CD4-positive, alpha-beta T cell (primary cell): ENCODE measurements at regions not wholly inside any gene's neighbourhood (a gene's known extent, or its start where the extent isn't known, plus 50 kb on each side); places are given as distances from the start of the nearest gene placed in this dataset.

Experiments used
- ATAC-seq: fragments of 200-7000 bp; cut with Tn5 transposase; one replicate; pipeline ENCODE4 v1.10.0; 2022; ENCODE audit warnings: mild to moderate bottlenecking; ENCODE audit not compliant: poor library complexity
- CTCF ChIA-PET: fragments of 350-600 bp; sonication (Branson Sonifier 250); formaldehyde crosslinking; loops from one replicate; lab custom pipeline; 2021; ENCODE audit warnings: antibody characterized with exemption, inconsistent platforms; lab: Charles Lee
- POLR2A ChIA-PET: fragments of 350-600 bp; sonication (Branson Sonifier 250); formaldehyde crosslinking; loops from one replicate; lab custom pipeline; 2021; ENCODE audit warnings: antibody characterized with exemption, inconsistent platforms; lab: Charles Lee
- DNase-seq, 14 experiments: peaks; one replicate each; pipeline ENCODE4 v3.0.0-alpha.2; 2013 to 2020; ENCODE audit warnings: mixed read lengths in 2 of 14
- H3K27ac ChIP-seq, 2 donors: one replicate each; pipeline versions ENCODE4 v1.5.1 to v1.7.0; 2013; ENCODE audit warnings: low read length in 2 of 2, low read depth in 1 of 2, mild to moderate bottlenecking in 1 of 2
- H3K27me3 ChIP-seq, 2 experiments: 1 replicate in 1 of 2; 2 replicates in 1 of 2; pipeline versions ENCODE4 v1.6.1 to v1.7.0; 2013; ENCODE audit warnings: low read length in 2 of 2, control low read depth in 1 of 2, mild to moderate bottlenecking in 1 of 2, moderate library complexity in 1 of 2; ENCODE audit not compliant: insufficient read depth in 2 of 2, control insufficient read depth in 1 of 2
- H3K36me3 ChIP-seq: one replicate; pipeline ENCODE4 v1.6.1; 2013; ENCODE audit warnings: low read length, control low read depth; ENCODE audit not compliant: insufficient read depth
- H3K4me1 ChIP-seq: one replicate; pipeline ENCODE4 v1.6.1; 2013; ENCODE audit warnings: low read length, control low read depth; ENCODE audit not compliant: insufficient read depth
- H3K4me3 ChIP-seq: one replicate; pipeline ENCODE4 v1.5.1; 2013; ENCODE audit warnings: mild to moderate bottlenecking, low read length, moderate library complexity
- H3K9me3 ChIP-seq, 2 experiments: 1 replicate in 1 of 2; 2 replicates in 1 of 2; pipeline versions ENCODE4 v1.6.1 to v1.7.0; 2013; ENCODE audit warnings: low read length in 2 of 2, mild to moderate bottlenecking in 2 of 2, control low read depth in 1 of 2, moderate library complexity in 1 of 2; ENCODE audit not compliant: control insufficient read depth in 1 of 2, insufficient read depth in 1 of 2
- H3K27ac Mint-ChIP-seq: one replicate; pipeline ENCODE4 v1.8.0; 2020; ENCODE audit warnings: mixed read lengths
- H3K27me3 Mint-ChIP-seq: one replicate; pipeline ENCODE4 v1.8.0; 2021; ENCODE audit warnings: mixed read lengths
- H3K36me3 Mint-ChIP-seq: one replicate; pipeline ENCODE4 v1.8.0; 2021; ENCODE audit warnings: low read depth, mixed read lengths
- H3K4me1 Mint-ChIP-seq: one replicate; pipeline ENCODE4 v1.8.0; 2021; ENCODE audit warnings: low read depth, mixed read lengths
- H3K4me3 Mint-ChIP-seq: one replicate; pipeline ENCODE4 v1.8.0; 2020; ENCODE audit warnings: mild to moderate bottlenecking, mixed read lengths
- H3K9me3 Mint-ChIP-seq: one replicate; pipeline ENCODE4 v1.8.0; 2020; ENCODE audit warnings: mixed read lengths
- CTCF ChIP-seq: fragments of 200-600 bp; IDR thresholded peaks from one replicate; pipeline ENCODE4 v1.8.0; 2022; ENCODE audit warnings: antibody characterized with exemption, mild to moderate bottlenecking
- intact Hi-C, 2 experiments: fragments of 100-400 bp; cut with DNase I in 1 of 2; cut with micrococcal nuclease in 1 of 2; formaldehyde crosslinking; loops; one replicate each; pipeline versions ENCODE4 v1.15.1 to v1.9.0; 2023 to 2025; cut with DNase I, micrococcal nuclease

- no peaks in the 10 kb centered on the region for H3K4me1 ChIP-seq
- intact Hi-C loops, result no loop called here
- no peaks in the 10 kb centered on the region for H3K27me3 ChIP-seq
- Mint-ChIP-seq H3K27ac (no peak overlapping the region), H3K9me3 (peaks cover 12% of the 10 kb centered on the region), H3K4me3 (no peak overlapping the region), H3K4me1 (no peaks in the 10 kb centered on the region), H3K36me3 (no peaks in the 10 kb centered on the region), H3K27me3 (no peaks in the 10 kb centered on the region)
- ATAC-seq (no peak), DNase-seq (no peak)
- POLR2A ChIA-PET, result no interaction called here
- H3K27ac ChIP-seq, result no peak overlapping the region
- TF ChIP-seq CTCF, result no peak
- H3K4me3 ChIP-seq, result no peak overlapping the region
- H3K36me3 ChIP-seq, result no peaks in the 10 kb centered on the region
- CTCF ChIA-PET, result no interaction called here
- H3K9me3 ChIP-seq, result peaks cover 0 to 22% of the 10 kb centered on the region in 2 experiments
These were observed 190.1 kb upstream of the DEFB112 start for GRCh38 chr6:50239853-50240252.

- Histone ChIP-seq H3K9me3 (peaks cover 0 to 22% of the 10 kb centered on the region in 2 experiments), H3K27me3 (no peaks in the 10 kb centered on the region), H3K4me3 (no peak overlapping the region), H3K27ac (no peak overlapping the region), H3K36me3 (no peaks in the 10 kb centered on the region), H3K4me1 (no peaks in the 10 kb centered on the region)
- no peak for TF ChIP-seq CTCF
- ChIA-PET CTCF (no interaction called here), POLR2A (no interaction called here)
- Mint-ChIP-seq H3K27ac (no peak overlapping the region), H3K36me3 (no peaks in the 10 kb centered on the region), H3K4me1 (no peaks in the 10 kb centered on the region), H3K9me3 (peaks cover 10% of the 10 kb centered on the region), H3K27me3 (no peaks in the 10 kb centered on the region), H3K4me3 (no peak overlapping the region)
- DNase-seq, result no peak
- intact Hi-C loops, result no loop called here
- ATAC-seq, result no peak
These were observed 191.3 kb upstream of the DEFB112 start for GRCh38 chr6:50240986-50241385.

GRCh38 chr6:50249493-50249892 lies 199.8 kb upstream of the DEFB112 start:
- Histone ChIP-seq H3K4me1 (no peaks in the 10 kb centered on the region), H3K27ac (no peak overlapping the region), H3K36me3 (no peaks in the 10 kb centered on the region), H3K27me3 (no peaks in the 10 kb centered on the region), H3K9me3 (no peaks in the 10 kb centered on the region), H3K4me3 (no peak overlapping the region)
- Mint-ChIP-seq H3K4me3 (no peak overlapping the region), H3K27me3 (no peaks in the 10 kb centered on the region), H3K9me3 (peaks cover 5% of the 10 kb centered on the region), H3K36me3 (no peaks in the 10 kb centered on the region), H3K27ac (no peak overlapping the region), H3K4me1 (no peaks in the 10 kb centered on the region)
- ATAC-seq (no peak), DNase-seq (no peak)
- ChIA-PET POLR2A (no interaction called here), CTCF (no interaction called here)
- intact Hi-C loops, result no loop called here
- TF ChIP-seq CTCF, result no peak
